ENCODE measurements at regions not wholly inside any gene's neighbourhood (a gene's known extent, or its start where the extent isn't known, plus 50 kb on each side); places are given as distances from the start of the nearest gene placed in this dataset.

DNA sequence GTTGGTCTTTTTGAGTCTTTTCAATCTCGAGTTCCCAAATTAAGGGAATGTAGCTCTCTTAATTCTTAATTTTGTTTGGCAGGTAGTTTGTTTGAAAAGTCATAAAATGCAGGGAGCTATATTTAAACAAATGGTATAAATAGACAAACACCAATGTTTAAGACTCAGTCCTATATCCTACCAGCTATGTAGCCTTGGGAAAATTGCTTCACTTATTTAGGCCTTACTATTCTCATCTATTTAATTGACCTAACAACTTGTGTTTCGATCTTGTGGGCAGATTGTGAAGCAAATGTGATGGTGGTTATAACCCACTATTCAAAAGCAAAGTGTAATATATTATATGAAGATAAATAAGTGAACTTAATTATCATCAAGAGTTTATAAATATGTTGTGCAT is 167.3 kb upstream of the KCTD3 start:
- TF ChIP-seq, protein P1, sequence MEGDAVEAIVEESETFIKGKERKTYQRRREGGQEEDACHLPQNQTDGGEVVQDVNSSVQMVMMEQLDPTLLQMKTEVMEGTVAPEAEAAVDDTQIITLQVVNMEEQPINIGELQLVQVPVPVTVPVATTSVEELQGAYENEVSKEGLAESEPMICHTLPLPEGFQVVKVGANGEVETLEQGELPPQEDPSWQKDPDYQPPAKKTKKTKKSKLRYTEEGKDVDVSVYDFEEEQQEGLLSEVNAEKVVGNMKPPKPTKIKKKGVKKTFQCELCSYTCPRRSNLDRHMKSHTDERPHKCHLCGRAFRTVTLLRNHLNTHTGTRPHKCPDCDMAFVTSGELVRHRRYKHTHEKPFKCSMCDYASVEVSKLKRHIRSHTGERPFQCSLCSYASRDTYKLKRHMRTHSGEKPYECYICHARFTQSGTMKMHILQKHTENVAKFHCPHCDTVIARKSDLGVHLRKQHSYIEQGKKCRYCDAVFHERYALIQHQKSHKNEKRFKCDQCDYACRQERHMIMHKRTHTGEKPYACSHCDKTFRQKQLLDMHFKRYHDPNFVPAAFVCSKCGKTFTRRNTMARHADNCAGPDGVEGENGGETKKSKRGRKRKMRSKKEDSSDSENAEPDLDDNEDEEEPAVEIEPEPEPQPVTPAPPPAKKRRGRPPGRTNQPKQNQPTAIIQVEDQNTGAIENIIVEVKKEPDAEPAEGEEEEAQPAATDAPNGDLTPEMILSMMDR (IDR thresholded peaks at IDR 0.05), result no peak
- no peak for TF ChIP-seq EP300 (IDR thresholded peaks at IDR 0.05)
- no peak for TF ChIP-seq POLR2A (IDR thresholded peaks at IDR 0.05)

All from tibial nerve (tissue), 4 donors.